ENCODE measurements at regions not wholly inside any gene's neighbourhood (a gene's known extent, or its start where the extent isn't known, plus 50 kb on each side); places are given as distances from the start of the nearest gene placed in this dataset.

- TF ChIP-seq CTCF (IDR thresholded peaks at IDR 0.05; ENCODE audit: low read length) (no peak), EZH2phosphoT487 (IDR thresholded peaks at IDR 0.05; ENCODE audit: low read length) (no peak)
Measured at GRCh38 chr15:67908756-67909155, 68.9 kb upstream of the RNU6-1 start.

Data from MM.1S (cell line).